Mesenchymal stem cell (in vitro differentiated cells and primary cell): ENCODE measurements at regions not wholly inside any gene's neighbourhood (a gene's known extent, or its start where the extent isn't known, plus 50 kb on each side); places are given as distances from the start of the nearest gene placed in this dataset.

Experiments used
- DNase-seq: peaks from one replicate; pipeline ENCODE4 v3.0.0-alpha.2; 2013
- H2AFZ ChIP-seq: one replicate; pipeline ENCODE4 v1.6.1; 2013; ENCODE audit warnings: low read depth, mild to moderate bottlenecking, control low read depth, inconsistent platforms, low read length, moderate library complexity
- H2AK5ac ChIP-seq: 2 replicates; pipeline ENCODE4 v1.6.1; 2013; ENCODE audit warnings: low read length, moderate library complexity, mild to moderate bottlenecking, inconsistent platforms; ENCODE audit not compliant: severe bottlenecking
- H2BK120ac ChIP-seq: one replicate; pipeline ENCODE4 v1.6.1; 2013; ENCODE audit warnings: low read depth, mild to moderate bottlenecking, inconsistent platforms, low read length, moderate library complexity
- H2BK12ac ChIP-seq, 2 experiments: one replicate each; pipeline ENCODE4 v1.6.1; 2013; ENCODE audit warnings: inconsistent platforms in 2 of 2, low read length in 2 of 2, mild to moderate bottlenecking in 2 of 2, moderate library complexity in 2 of 2, control low read depth in 1 of 2
- H2BK15ac ChIP-seq: one replicate; pipeline ENCODE4 v1.6.1; 2013; ENCODE audit warnings: mild to moderate bottlenecking, low read depth, inconsistent platforms; ENCODE audit not compliant: poor library complexity, severe bottlenecking
- H2BK5ac ChIP-seq: 2 replicates; pipeline ENCODE4 v1.6.1; 2013; ENCODE audit warnings: low read depth, mild to moderate bottlenecking, low read length, control low read depth, inconsistent platforms; ENCODE audit not compliant: poor library complexity, severe bottlenecking
- H3K14ac ChIP-seq, 2 experiments: one replicate each; pipeline ENCODE4 v1.6.1; 2013; ENCODE audit warnings: inconsistent platforms in 2 of 2, low read length in 2 of 2, control low read depth in 1 of 2, mild to moderate bottlenecking in 1 of 2, moderate library complexity in 1 of 2
- H3K18ac ChIP-seq, 2 experiments: one replicate each; pipeline ENCODE4 v1.6.1; 2013; ENCODE audit warnings: inconsistent platforms in 2 of 2, low read length in 2 of 2, control low read depth in 1 of 2, low read depth in 1 of 2, mild to moderate bottlenecking in 1 of 2
- H3K23ac ChIP-seq, 2 experiments: one replicate each; pipeline ENCODE4 v1.6.1; 2013; ENCODE audit warnings: inconsistent platforms in 2 of 2, low read length in 2 of 2, mild to moderate bottlenecking in 2 of 2, moderate library complexity in 2 of 2, control low read depth in 1 of 2
- H3K27ac ChIP-seq: 2 replicates; pipeline ENCODE4 v1.5.1; 2013; ENCODE audit warnings: mild to moderate bottlenecking, moderate library complexity, low read length, control low read depth, inconsistent platforms; ENCODE audit not compliant: poor library complexity, severe bottlenecking
- H3K27me3 ChIP-seq, 2 experiments: 2 replicates each; pipeline versions ENCODE4 v1.6.1 to v1.7.0; 2013; ENCODE audit warnings: low read length in 2 of 2, mild to moderate bottlenecking in 2 of 2, moderate library complexity in 2 of 2, control low read depth in 1 of 2, inconsistent platforms in 1 of 2; ENCODE audit not compliant: control insufficient read depth in 1 of 2, insufficient read depth in 1 of 2
- H3K36me3 ChIP-seq, 2 experiments: 2 replicates each; pipeline versions ENCODE4 v1.6.1 to v1.7.0; 2013; ENCODE audit warnings: low read length in 2 of 2, control low read depth in 1 of 2, inconsistent platforms in 1 of 2, low read depth in 1 of 2, mild to moderate bottlenecking in 1 of 2; ENCODE audit not compliant: insufficient read depth in 2 of 2, control insufficient read depth in 1 of 2
- H3K4ac ChIP-seq, 2 experiments: one replicate each; pipeline ENCODE4 v1.6.1; 2013; ENCODE audit warnings: inconsistent platforms in 2 of 2, low read length in 2 of 2, mild to moderate bottlenecking in 2 of 2, moderate library complexity in 2 of 2, control low read depth in 1 of 2, low read depth in 1 of 2
- H3K4me1 ChIP-seq: 2 replicates; pipeline ENCODE4 v1.6.1; 2013; ENCODE audit warnings: low read depth, low read length, control low read depth; ENCODE audit not compliant: control insufficient read depth, insufficient read depth
- H3K4me2 ChIP-seq: 2 replicates; pipeline ENCODE4 v1.6.1; 2013; ENCODE audit warnings: low read length, mild to moderate bottlenecking, inconsistent platforms; ENCODE audit not compliant: poor library complexity, severe bottlenecking
- H3K4me3 ChIP-seq, 2 experiments: 2 replicates each; pipeline versions ENCODE4 v1.5.1 to v1.7.0; 2013; ENCODE audit warnings: low read length in 2 of 2, mild to moderate bottlenecking in 2 of 2, control low read depth in 1 of 2, low read depth in 1 of 2; ENCODE audit not compliant: insufficient read depth in 1 of 2
- H3K79me1 ChIP-seq: replicated peaks from 2 replicates; pipeline ENCODE4 v1.6.1; 2013; ENCODE audit warnings: mild to moderate bottlenecking, control low read depth, low read length, inconsistent platforms; ENCODE audit not compliant: poor library complexity, severe bottlenecking
- H3K9ac ChIP-seq: 2 replicates; pipeline ENCODE4 v1.7.0; 2013; ENCODE audit warnings: mild to moderate bottlenecking, low read length, moderate library complexity
- H3K9me3 ChIP-seq: 2 replicates; pipeline ENCODE4 v1.7.0; 2013; ENCODE audit warnings: mild to moderate bottlenecking, low read length; ENCODE audit not compliant: control insufficient read depth
- H4K8ac ChIP-seq: one replicate; pipeline ENCODE4 v1.6.1; 2013; ENCODE audit warnings: inconsistent platforms, mild to moderate bottlenecking, low read length, moderate library complexity
- H4K91ac ChIP-seq: one replicate; pipeline ENCODE4 v1.6.1; 2013; ENCODE audit warnings: mild to moderate bottlenecking, low read length, inconsistent platforms
- WGBS: methylation state at CpG from one replicate; pipeline ENCODE4 v1.1.7; 2013; ENCODE audit warnings: mixed read lengths; 5-methylcytosine and 5-hydroxymethylcytosine counted together

DNA sequence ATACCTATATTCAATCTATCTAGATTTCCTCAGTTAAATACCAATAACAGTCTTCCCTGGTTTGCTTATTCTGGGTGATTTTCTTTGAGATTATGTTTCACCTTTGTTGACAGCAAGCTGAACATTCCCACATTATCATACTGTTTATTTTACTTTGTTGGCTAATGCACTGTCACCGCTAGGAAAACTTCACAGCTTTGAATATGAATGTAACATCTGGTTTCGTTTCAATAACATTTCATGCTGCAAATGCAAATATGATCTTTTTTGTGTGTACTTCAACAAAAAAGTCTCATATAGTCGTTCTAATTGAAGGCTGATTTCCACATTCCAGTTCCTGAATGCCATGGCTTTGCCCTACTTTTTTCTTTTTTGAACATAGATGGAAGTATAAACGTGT lies 946.3 kb upstream of the GHITM start:
- Histone ChIP-seq H2BK120ac (no peak overlapping the region), H3K14ac (no peak overlapping the region), H3K27ac (no peak overlapping the region), H4K8ac (no peak overlapping the region), H3K4me2 (no peak overlapping the region), H3K18ac (no peak overlapping the region), H3K79me1 (no peaks in the 10 kb centered on the region), H3K4me1 (no peaks in the 10 kb centered on the region), H2BK15ac (no peak overlapping the region), H3K9ac (no peak overlapping the region), H2BK12ac (no peak overlapping the region), H2AK5ac (no peak overlapping the region), H4K91ac (no peak overlapping the region), H3K27me3 (no peaks in the 10 kb centered on the region), H3K4me3 (no peak overlapping the region), H2AFZ (no peak overlapping the region), H3K4ac (no peak overlapping the region), H3K36me3 (no peaks in the 10 kb centered on the region), H2BK5ac (no peak overlapping the region), H3K9me3 (no peaks in the 10 kb centered on the region), H3K23ac (no peak overlapping the region)
- 80% methylated on average over 1 of the region's 4 CpGs for WGBS
- no peak for DNase-seq

DNA sequence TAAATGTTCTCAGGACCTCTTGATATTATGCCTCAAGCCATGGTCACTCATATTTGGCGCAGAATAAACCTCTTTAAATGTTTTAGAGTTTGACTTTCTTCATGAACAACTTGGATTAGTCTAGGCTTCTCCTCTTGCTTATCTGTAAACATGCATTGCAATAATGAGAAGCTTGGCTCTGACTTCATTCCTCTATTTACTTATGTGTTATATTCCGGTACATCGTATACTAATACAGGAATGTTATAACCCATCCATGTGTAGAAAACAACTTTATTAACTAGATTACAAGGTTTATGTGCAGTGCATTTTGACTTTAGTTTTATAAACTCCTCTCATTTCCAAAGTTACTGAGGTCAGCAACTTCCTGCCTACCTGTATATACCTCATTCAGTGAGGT lies 944.3 kb upstream of the GHITM start:
- no peak overlapping the region for H3K9ac ChIP-seq
- H3K23ac ChIP-seq, result no peak overlapping the region
- H3K14ac ChIP-seq, result no peak overlapping the region
- no peak overlapping the region for H2BK120ac ChIP-seq
- no peak overlapping the region for H3K4ac ChIP-seq
- no peak overlapping the region for H2BK15ac ChIP-seq
- no peak overlapping the region for H3K4me3 ChIP-seq
- no peak overlapping the region for H2BK12ac ChIP-seq
- no peaks in the 10 kb centered on the region for H3K36me3 ChIP-seq
- H2AFZ ChIP-seq, result no peak overlapping the region
- no peaks in the 10 kb centered on the region for H3K9me3 ChIP-seq
- H2BK5ac ChIP-seq, result no peak overlapping the region
- H3K4me1 ChIP-seq, result no peaks in the 10 kb centered on the region
- no peak overlapping the region for H3K4me2 ChIP-seq
- no CpG with 5 or more reads among the region's 3 CpGs for WGBS
- H4K91ac ChIP-seq, result no peak overlapping the region
- no peak overlapping the region for H3K27ac ChIP-seq
- H2AK5ac ChIP-seq, result no peak overlapping the region
- no peaks in the 10 kb centered on the region for H3K27me3 ChIP-seq
- H4K8ac ChIP-seq, result no peak overlapping the region
- no peak for DNase-seq
- no peaks in the 10 kb centered on the region for H3K79me1 ChIP-seq
- H3K18ac ChIP-seq, result no peak overlapping the region

DNA sequence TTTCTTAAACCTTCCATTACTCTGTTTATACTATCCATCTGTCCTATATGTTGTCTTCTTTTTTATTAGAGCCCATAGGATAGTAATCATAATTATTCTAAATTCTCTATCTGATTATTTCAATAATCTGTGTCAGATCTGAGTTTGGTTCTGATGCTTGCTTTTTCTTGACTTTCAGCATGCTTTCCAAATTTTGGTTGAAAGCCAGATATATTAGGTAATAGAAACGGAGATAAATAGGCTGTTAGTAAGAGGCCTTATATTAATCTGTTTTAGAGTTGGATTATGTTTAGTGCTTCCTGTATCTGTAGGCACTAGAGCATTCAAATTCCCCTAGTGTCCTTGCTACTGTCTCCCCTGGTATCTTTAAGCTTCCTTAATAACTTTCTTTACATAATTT lies 939.9 kb upstream of the GHITM start:
- Histone ChIP-seq H3K4me3 (no peak overlapping the region), H3K79me1 (no peaks in the 10 kb centered on the region), H3K27me3 (no peaks in the 10 kb centered on the region)

DNA sequence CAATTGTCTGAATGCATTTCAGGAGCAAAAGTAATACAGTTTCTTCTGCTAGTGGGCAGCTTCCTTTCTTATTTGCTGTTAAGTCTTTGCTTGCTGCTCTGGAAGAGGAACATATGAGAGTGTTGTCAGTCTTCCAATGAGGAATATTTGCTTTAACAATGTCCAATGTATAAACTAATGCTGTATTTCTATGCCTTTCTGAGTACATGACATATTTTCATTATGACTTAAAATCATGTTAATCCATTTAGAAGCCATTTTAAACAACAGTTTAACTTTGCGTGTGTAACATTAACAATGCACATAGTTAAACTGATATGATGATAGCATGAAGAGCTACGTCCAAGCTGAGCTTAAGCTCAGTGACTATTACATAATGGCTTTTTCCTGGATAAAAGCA lies 933.4 kb upstream of the GHITM start:
- Histone ChIP-seq H3K27me3 (no peaks in the 10 kb centered on the region), H2BK5ac (no peak overlapping the region), H3K36me3 (no peaks in the 10 kb centered on the region), H3K18ac (no peak overlapping the region), H3K4ac (no peak overlapping the region), H2BK12ac (no peak overlapping the region), H2AK5ac (no peak overlapping the region), H3K4me3 (no peak overlapping the region), H3K23ac (no peak overlapping the region), H3K27ac (no peak overlapping the region), H3K9me3 (peaks cover 17% of the 10 kb centered on the region), H3K4me2 (no peak overlapping the region), H3K4me1 (no peaks in the 10 kb centered on the region), H3K14ac (no peak overlapping the region), H2BK15ac (no peak overlapping the region), H4K91ac (no peak overlapping the region), H3K79me1 (no peaks in the 10 kb centered on the region), H4K8ac (no peak overlapping the region), H2AFZ (no peak overlapping the region), H3K9ac (no peak overlapping the region), H2BK120ac (no peak overlapping the region)
- 80% methylated on average over 2 of the region's 2 CpGs for WGBS
- DNase-seq, result no peak

More for the DNA sequence above, 939.9 kb upstream of the GHITM start:
- no peak overlapping the region for H2BK15ac ChIP-seq
- 88% methylated on average over 1 of the region's 1 CpG for WGBS
- H3K9ac ChIP-seq, result no peak overlapping the region
- H3K36me3 ChIP-seq, result no peaks in the 10 kb centered on the region
- no peak overlapping the region for H2AFZ ChIP-seq
- H4K91ac ChIP-seq, result no peak overlapping the region
- H3K27ac ChIP-seq, result no peak overlapping the region
- DNase-seq, result no peak
- H3K14ac ChIP-seq, result no peak overlapping the region
- H2BK12ac ChIP-seq, result no peak overlapping the region
- H2AK5ac ChIP-seq, result no peak overlapping the region
- no peak overlapping the region for H3K4me2 ChIP-seq
- H4K8ac ChIP-seq, result no peak overlapping the region
- H2BK120ac ChIP-seq, result no peak overlapping the region
- no peaks in the 10 kb centered on the region for H3K4me1 ChIP-seq
- H2BK5ac ChIP-seq, result no peak overlapping the region
- peaks cover 21% of the 10 kb centered on the region for H3K9me3 ChIP-seq
- no peak overlapping the region for H3K4ac ChIP-seq
- no peak overlapping the region for H3K18ac ChIP-seq
- H3K23ac ChIP-seq, result no peak overlapping the region
